GM19452 (cell line): ENCODE measurements at regions not wholly inside any gene's neighbourhood (a gene's known extent, or its start where the extent isn't known, plus 50 kb on each side); places are given as distances from the start of the nearest gene placed in this dataset.

Experiments
- ATAC-seq: cut with Tn5 transposase; IDR thresholded peaks from one replicate; pipeline ENCODE4 v1.9.1; 2021; ENCODE audit not compliant: unreplicated experiment

DNA sequence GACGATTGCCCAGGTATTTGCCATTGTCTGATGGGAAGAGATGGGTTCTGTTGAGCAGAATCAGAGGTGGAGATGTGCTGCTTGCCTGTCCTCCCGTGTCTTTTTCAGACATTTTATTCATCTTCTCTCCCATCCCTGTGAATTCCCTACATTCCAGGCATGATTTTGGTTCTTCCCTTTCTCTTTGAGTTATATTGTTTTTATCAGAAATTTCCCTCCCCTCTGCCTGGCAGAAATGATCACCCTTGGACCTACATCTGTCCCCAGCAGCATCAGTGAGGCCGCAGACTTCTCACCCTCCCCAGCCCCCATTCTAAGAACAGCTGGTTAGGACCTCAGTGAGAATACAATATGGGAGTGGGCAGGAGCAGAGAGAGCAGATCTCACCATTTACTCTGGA is 640.2 kb downstream of the CCDC171 start:
- ATAC-seq: no peak

GRCh38 chr9:16196206-16196605 is 643.4 kb downstream of the CCDC171 start:
- ATAC-seq: no peak

DNA sequence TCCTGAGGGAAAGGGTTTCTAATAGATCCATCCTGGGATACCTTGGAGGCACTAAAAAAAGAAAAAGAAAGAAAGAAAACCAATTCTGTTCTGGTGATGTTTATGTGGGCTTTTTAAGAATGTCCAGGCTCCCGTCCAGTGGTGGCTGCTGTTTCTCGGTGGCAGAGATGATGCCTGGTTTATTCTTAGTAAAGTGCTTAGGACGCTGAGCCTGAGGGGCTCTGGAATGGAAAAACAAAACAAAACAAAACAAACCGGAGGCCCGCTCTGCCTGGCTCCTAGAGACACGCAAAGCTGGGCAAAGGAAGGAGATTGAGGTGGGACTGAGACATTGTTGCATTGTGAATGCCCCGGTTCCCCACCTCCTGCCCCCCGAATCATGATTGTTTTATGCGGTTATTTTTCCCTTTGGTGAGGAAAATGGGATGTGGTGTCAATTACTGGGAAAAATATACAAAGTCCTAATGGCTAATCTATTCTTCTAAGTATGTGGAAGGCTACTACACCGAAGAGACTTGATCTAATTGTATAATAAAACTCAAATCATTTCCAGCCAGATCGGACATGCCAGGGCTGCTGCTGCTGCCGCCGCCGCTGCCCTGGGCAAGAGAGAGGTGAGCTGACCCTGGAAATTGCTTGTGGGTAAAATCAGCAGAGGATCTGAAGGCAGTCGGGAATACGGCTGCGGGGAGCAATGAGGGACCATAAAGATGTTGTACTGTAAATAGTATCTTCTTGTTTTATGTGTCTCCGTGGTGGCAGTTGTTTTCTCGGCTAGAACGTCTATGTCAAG is 644.9 kb downstream of the CCDC171 start:
- no peak for ATAC-seq

DNA sequence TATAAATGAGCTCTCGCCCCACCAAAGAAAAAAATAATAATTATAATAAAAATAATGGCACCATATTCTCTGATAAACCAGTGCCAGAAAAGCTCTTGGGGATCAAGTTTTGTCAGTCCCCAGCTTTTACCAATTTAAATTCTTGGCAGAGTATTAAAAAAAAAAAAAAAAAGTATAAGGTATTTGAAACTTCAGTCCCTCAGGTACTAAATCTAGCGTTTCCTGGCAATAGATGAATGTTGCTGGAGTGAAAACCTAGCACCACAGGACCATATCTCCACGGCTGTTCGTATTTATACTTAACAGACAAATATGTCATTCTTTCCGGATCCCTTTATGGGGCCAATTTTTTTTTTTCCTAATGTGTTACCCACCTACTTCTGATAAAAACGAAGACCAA is 646.2 kb downstream of the CCDC171 start:
- no peak for ATAC-seq

GRCh38 chr9:16202221-16202620 is 649.4 kb downstream of the CCDC171 start:
- ATAC-seq: no peak

- ATAC-seq: no peak
Observed at GRCh38 chr9:16202914-16203728, 650.3 kb downstream of the CCDC171 start.

DNA sequence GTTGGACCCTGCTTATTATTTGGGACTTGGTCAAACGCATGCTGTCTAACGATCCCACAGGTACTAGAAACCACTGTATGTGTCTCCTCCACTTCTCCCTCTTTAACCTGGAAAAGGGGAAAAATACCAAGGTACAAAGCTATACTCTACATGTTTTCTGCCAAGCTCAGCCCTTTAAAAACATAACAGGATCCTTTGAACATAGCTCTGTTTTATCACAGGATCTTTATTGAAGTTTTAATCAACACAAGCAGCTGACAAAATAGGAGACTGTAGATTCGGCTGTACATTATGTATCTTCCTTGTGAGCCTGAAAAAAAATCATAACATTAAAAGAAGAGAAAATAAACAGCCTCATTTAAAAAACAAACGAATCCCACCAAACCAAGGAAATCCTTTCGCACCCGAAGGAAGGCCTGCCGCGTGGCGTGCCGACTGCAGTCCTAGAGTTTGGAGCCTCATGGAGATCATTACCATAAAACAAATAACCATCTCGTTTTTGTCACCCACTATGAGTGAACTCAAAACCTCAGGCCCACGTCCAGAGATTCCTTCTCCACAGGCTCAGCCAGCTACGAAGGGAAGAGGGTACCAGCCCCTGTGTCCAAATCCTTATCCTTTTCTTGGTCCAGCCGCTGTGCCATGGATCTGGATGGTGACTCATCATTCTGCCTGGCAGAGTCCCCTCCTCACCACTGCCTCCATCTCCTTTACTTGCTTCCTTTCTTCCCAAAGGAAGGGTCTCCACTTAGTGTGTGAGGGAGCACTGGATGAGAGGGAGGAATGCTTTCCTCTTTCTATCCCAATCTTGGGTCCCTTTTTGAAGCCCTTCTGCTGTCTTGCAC is 651.1 kb downstream of the CCDC171 start:
- ATAC-seq: no peak

GRCh38 chr9:16205455-16205854 is 652.6 kb downstream of the CCDC171 start:
- ATAC-seq: no peak

- no peak for ATAC-seq
Observed at GRCh38 chr9:16206518-16206917, 653.7 kb downstream of the CCDC171 start.

- ATAC-seq: no peak
Observed at GRCh38 chr9:16207161-16207560, 654.3 kb downstream of the CCDC171 start.

DNA sequence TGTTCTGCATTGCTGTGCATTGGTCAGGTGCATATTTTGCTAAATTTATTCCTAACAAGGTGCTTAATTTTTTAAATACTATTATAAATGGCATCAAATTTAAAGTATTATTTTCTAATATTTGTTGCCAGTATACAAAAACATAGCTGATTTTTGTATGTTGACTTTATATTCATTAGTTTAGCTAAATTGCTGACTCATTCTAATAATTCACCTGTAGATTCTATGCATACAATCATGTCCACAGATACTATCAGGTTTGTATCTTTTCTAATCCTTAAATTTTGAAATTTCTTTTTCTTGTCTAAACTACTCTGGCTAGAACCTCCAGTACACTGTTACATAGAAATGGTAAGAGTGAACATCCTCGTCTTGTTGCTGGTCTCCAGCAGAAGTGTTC is 657.6 kb downstream of the CCDC171 start:
- ATAC-seq: no peak

DNA sequence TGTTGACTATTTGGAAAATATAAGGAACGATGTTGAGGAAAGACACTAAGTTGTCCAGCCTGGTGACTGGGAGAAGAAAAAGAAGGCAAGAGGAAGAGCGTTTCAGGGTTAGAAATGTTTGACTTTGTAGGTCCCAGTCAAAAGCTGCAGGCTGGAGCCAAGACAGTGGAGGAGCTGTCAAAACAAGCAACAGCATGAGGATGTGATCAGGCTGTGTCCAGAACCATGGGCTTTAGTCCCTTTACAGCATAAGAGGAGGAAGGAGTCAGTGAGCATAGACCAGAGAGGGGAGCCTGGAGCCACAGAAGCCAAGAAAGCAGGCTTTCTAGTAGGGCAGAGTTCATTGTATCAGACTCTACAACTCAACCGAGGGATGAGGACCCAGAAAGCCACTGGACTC is 658.5 kb downstream of the BNC2 start:
- no peak for ATAC-seq

GRCh38 chr9:16213781-16214515 is 656.5 kb downstream of the BNC2 start:
- ATAC-seq: no peak

- no peak for ATAC-seq
Observed at GRCh38 chr9:16214677-16215352, 655.7 kb downstream of the BNC2 start.

- ATAC-seq: no peak
Observed at GRCh38 chr9:16215353-16215680, 655.2 kb downstream of the BNC2 start.

GRCh38 chr9:16217943-16218701 is 652.3 kb downstream of the BNC2 start:
- no peak for ATAC-seq

DNA sequence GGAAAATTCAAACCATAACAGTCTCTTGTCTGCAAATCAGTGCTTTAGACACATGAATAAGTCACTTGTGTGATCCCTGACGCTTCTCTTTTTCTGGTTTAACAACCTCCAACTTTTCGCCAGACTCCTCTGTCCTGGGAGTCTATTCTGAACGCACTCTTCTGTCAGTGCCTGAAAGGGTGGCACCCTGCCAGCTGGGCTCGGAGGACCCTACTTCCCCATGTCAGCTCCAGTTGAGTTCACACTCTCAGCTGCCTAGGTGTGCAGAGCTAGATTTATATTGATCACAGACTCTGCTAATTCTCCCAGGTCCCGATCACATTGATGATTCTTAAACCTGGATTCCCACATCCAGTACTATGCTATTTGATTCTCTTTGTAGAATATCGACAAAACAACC is 649.1 kb downstream of the BNC2 start:
- no peak for ATAC-seq

- no peak for ATAC-seq
Observed at GRCh38 chr9:16221822-16222547, 648.5 kb downstream of the BNC2 start.
